HG02884 (cell line): ENCODE measurements at regions not wholly inside any gene's neighbourhood (a gene's known extent, or its start where the extent isn't known, plus 50 kb on each side); places are given as distances from the start of the nearest gene placed in this dataset.

ENCODE experiments used
- ATAC-seq: cut with Tn5 transposase; IDR thresholded peaks from one replicate; pipeline ENCODE4 v1.9.1; 2021; ENCODE audit warnings: mild to moderate bottlenecking, moderate library complexity; ENCODE audit not compliant: unreplicated experiment

GRCh38 chr2:236673126-236673822, 103.6 kb downstream of the ACKR3 start:
- ATAC-seq, result no peak

- ATAC-seq, result no peak
These were observed 104.2 kb downstream of the ACKR3 start for GRCh38 chr2:236673823-236674185.

- ATAC-seq, result no peak
These were observed 104.6 kb downstream of the ACKR3 start for GRCh38 chr2:236674238-236674637.

GRCh38 chr2:236674646-236675045, 105.0 kb downstream of the ACKR3 start:
- no peak for ATAC-seq

- ATAC-seq, result no peak
These were observed 105.4 kb downstream of the ACKR3 start for GRCh38 chr2:236675051-236675450.

GRCh38 chr2:236675526-236675925, 105.9 kb downstream of the ACKR3 start:
- no peak for ATAC-seq

GRCh38 chr2:236676136-236676873, 106.7 kb downstream of the ACKR3 start:
- ATAC-seq, result no peak

GRCh38 chr2:236677368-236677767, 107.7 kb downstream of the ACKR3 start:
- ATAC-seq, result no peak

GRCh38 chr2:236678307-236678975, 108.8 kb downstream of the ACKR3 start:
- no peak for ATAC-seq

GRCh38 chr2:236679884-236680860, 110.5 kb downstream of the ACKR3 start:
- ATAC-seq, result no peak

- ATAC-seq, result no peak
These were observed 113.2 kb downstream of the ACKR3 start for GRCh38 chr2:236682651-236683422.

GRCh38 chr2:236684504-236685256, 115.1 kb downstream of the ACKR3 start:
- ATAC-seq, result no peak

- no peak for ATAC-seq
These were observed 115.7 kb downstream of the ACKR3 start for GRCh38 chr2:236685361-236685760.

- no peak for ATAC-seq
These were observed 116.4 kb downstream of the ACKR3 start for GRCh38 chr2:236685979-236686520.

- no peak for ATAC-seq
These were observed 116.9 kb downstream of the ACKR3 start for GRCh38 chr2:236686561-236686960.

- ATAC-seq, result no peak
These were observed 117.8 kb downstream of the ACKR3 start for GRCh38 chr2:236687296-236687965.

GRCh38 chr2:236688157-236688556, 118.5 kb downstream of the ACKR3 start:
- ATAC-seq, result no peak

- no peak for ATAC-seq
These were observed 119.2 kb downstream of the ACKR3 start for GRCh38 chr2:236688563-236689392.
